Epithelial cell of proximal tubule (primary cell): ENCODE measurements at regions not wholly inside any gene's neighbourhood (a gene's known extent, or its start where the extent isn't known, plus 50 kb on each side); places are given as distances from the start of the nearest gene placed in this dataset.
"Not testable (repeated sequence)": the region's sequence is repeated elsewhere in the genome, so short reads cannot be mapped to it uniquely, and the experiment has no call there.

ENCODE experiments used
- DNase-seq: peaks from one replicate; pipeline ENCODE4 v3.0.0-alpha.2; 2011; ENCODE audit warnings: low read depth
- H3K4me3 ChIP-seq: 2 replicates; pipeline ENCODE4 v1.5.1; 2011; ENCODE audit warnings: low read depth, mild to moderate bottlenecking, low read length
- TF ChIP-seq, protein P1 (sequence below): conservative IDR thresholded peaks from 2 replicates; pipeline ENCODE4 v1.5.1; 2012; ENCODE audit warnings: low read depth, mild to moderate bottlenecking, low read length

GRCh38 chr6:2307799-2308198 lies 62.4 kb upstream of the GMDS start:
- H3K4me3 ChIP-seq = no peak overlapping the region
- no peak for DNase-seq
- TF ChIP-seq, protein P1, sequence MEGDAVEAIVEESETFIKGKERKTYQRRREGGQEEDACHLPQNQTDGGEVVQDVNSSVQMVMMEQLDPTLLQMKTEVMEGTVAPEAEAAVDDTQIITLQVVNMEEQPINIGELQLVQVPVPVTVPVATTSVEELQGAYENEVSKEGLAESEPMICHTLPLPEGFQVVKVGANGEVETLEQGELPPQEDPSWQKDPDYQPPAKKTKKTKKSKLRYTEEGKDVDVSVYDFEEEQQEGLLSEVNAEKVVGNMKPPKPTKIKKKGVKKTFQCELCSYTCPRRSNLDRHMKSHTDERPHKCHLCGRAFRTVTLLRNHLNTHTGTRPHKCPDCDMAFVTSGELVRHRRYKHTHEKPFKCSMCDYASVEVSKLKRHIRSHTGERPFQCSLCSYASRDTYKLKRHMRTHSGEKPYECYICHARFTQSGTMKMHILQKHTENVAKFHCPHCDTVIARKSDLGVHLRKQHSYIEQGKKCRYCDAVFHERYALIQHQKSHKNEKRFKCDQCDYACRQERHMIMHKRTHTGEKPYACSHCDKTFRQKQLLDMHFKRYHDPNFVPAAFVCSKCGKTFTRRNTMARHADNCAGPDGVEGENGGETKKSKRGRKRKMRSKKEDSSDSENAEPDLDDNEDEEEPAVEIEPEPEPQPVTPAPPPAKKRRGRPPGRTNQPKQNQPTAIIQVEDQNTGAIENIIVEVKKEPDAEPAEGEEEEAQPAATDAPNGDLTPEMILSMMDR = no peak

DNA sequence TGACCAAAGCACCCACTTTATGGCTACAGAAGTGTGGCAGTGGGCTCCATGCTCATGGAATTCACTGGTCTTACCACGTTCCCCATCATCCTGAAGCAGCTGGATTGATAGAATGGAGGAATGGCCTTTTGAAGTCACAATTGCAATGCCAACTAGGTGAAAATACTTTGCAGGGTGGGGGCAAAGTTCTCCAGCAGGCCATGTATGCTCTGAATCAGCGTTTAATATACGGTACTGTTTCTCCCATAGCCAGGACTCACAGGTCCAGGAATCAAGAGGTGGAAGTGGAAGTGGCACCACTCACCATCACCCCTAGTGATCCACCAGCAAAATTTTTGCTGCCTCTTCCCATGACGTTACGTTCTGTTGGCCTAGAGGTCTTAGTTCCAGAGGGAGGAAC lies 60.5 kb upstream of the GMDS start:
- DNase-seq = no peak
- no peak overlapping the region for H3K4me3 ChIP-seq

GRCh38 chr6:2302482-2302881 lies 57.1 kb upstream of the GMDS start:
- DNase-seq = not testable (repeated sequence)

More for the DNA sequence above, 60.5 kb upstream of the GMDS start:
- TF ChIP-seq, protein P1 = no peak

GRCh38 chr6:2296781-2297180 lies 51.4 kb upstream of the GMDS start:
- H3K4me3 ChIP-seq = no peak overlapping the region
- TF ChIP-seq, protein P1 = no peak
- DNase-seq = no peak

More at GRCh38 chr6:2302482-2302881, 57.1 kb upstream of the GMDS start:
- not testable (repeated sequence) for H3K4me3 ChIP-seq
